CD14-positive monocyte (primary cell): ENCODE measurements at regions not wholly inside any gene's neighbourhood (a gene's known extent, or its start where the extent isn't known, plus 50 kb on each side); places are given as distances from the start of the nearest gene placed in this dataset.

Experiments
- DNase-seq, 3 donors: peaks; one replicate each; pipeline ENCODE4 v3.0.0-alpha.2; 2011 to 2022
- H2AFZ ChIP-seq: 2 replicates; pipeline ENCODE4 v1.6.0; 2012; ENCODE audit warnings: mild to moderate bottlenecking, low read depth, low read length, inconsistent platforms; ENCODE audit not compliant: insufficient read depth, poor library complexity, severe bottlenecking
- H3K27ac ChIP-seq, 2 donors: 1 replicate in 1 of 2; 2 replicates in 1 of 2; pipeline ENCODE4 v1.5.1; 2012 to 2013; ENCODE audit warnings: low read length in 2 of 2, control low read depth in 1 of 2, inconsistent platforms in 1 of 2, low read depth in 1 of 2, mild to moderate bottlenecking in 1 of 2
- H3K27me3 ChIP-seq, 2 donors: one replicate each; pipeline versions ENCODE4 v1.6.0 to v1.6.1; 2011 to 2013; ENCODE audit warnings: low read length in 2 of 2; ENCODE audit not compliant: control insufficient read depth in 2 of 2, insufficient read depth in 2 of 2
- H3K36me3 ChIP-seq, 2 donors: replicated peaks in 1 of 2; 1 replicate in 1 of 2; 2 replicates in 1 of 2; pipeline versions ENCODE4 v1.5.1 to v1.6.1; 2012 to 2013; ENCODE audit warnings: low read length in 2 of 2, control low read depth in 1 of 2, inconsistent platforms in 1 of 2, mild to moderate bottlenecking in 1 of 2; ENCODE audit not compliant: insufficient read depth in 2 of 2, control insufficient read depth in 1 of 2
- H3K4me1 ChIP-seq, 2 donors: 1 replicate in 1 of 2; 2 replicates in 1 of 2; pipeline versions ENCODE4 v1.5.1 to v1.6.1; 2012 to 2013; ENCODE audit warnings: low read length in 2 of 2, control low read depth in 1 of 2, inconsistent platforms in 1 of 2, mild to moderate bottlenecking in 1 of 2, moderate library complexity in 1 of 2; ENCODE audit not compliant: insufficient read depth in 2 of 2, control insufficient read depth in 1 of 2
- H3K4me2 ChIP-seq: replicated peaks from 2 replicates; pipeline ENCODE3; 2012; ENCODE audit warnings: low read length, moderate library complexity, mild to moderate bottlenecking; ENCODE audit not compliant: poor library complexity, severe bottlenecking; ENCODE audit errors: extremely low read depth
- H3K4me3 ChIP-seq, 3 experiments: fragments of 200-600 bp in 1 of 3; sonication (generic) in 1 of 3; replicated peaks in 1 of 3; 1 replicate in 2 of 3; 2 replicates in 1 of 3; pipeline ENCODE4 v1.5.1; 2011 to 2013; ENCODE audit warnings: low read length in 3 of 3, mild to moderate bottlenecking in 3 of 3, control low read depth in 2 of 3, low read depth in 2 of 3, inconsistent platforms in 1 of 3, moderate library complexity in 1 of 3
- H3K79me2 ChIP-seq: 2 replicates; pipeline ENCODE4 v1.6.0; 2012; ENCODE audit warnings: mild to moderate bottlenecking, control low read depth, inconsistent platforms, low read length, moderate library complexity; ENCODE audit not compliant: insufficient read depth
- H3K9ac ChIP-seq: 2 replicates; pipeline ENCODE4 v1.6.0; 2017; ENCODE audit warnings: low read length, mild to moderate bottlenecking; ENCODE audit not compliant: insufficient read depth, poor library complexity, severe bottlenecking
- H3K9me3 ChIP-seq, 2 donors: replicated peaks in 1 of 2; 1 replicate in 1 of 2; 2 replicates in 1 of 2; pipeline versions ENCODE4 v1.5.1 to v1.6.1; 2012 to 2013; ENCODE audit warnings: low read length in 2 of 2, control low read depth in 1 of 2; ENCODE audit not compliant: control insufficient read depth in 1 of 2, insufficient read depth in 1 of 2
- H4K20me1 ChIP-seq: 2 replicates; pipeline ENCODE4 v1.6.0; 2012; ENCODE audit warnings: mild to moderate bottlenecking, low read length, control low read depth, moderate library complexity; ENCODE audit not compliant: insufficient read depth
- H3K27ac Mint-ChIP-seq, 7 donors: one replicate each; pipeline ENCODE4 v1.8.0; 2020; ENCODE audit warnings: mild to moderate bottlenecking in 7 of 7, mixed read lengths in 7 of 7, moderate library complexity in 6 of 7, inconsistent platforms in 2 of 7
- H3K27me3 Mint-ChIP-seq, 3 donors: one replicate each; pipeline ENCODE4 v1.8.0; 2021 to 2022; ENCODE audit warnings: low read depth in 3 of 3, mild to moderate bottlenecking in 3 of 3, mixed read lengths in 3 of 3, moderate library complexity in 3 of 3, inconsistent platforms in 1 of 3
- H3K36me3 Mint-ChIP-seq, 2 donors: one replicate each; pipeline ENCODE4 v1.8.0; 2020; ENCODE audit warnings: mixed read lengths in 2 of 2, inconsistent platforms in 1 of 2, mild to moderate bottlenecking in 1 of 2
- H3K4me1 Mint-ChIP-seq: one replicate; pipeline ENCODE4 v1.8.0; 2020; ENCODE audit warnings: mild to moderate bottlenecking, mixed read lengths
- H3K4me3 Mint-ChIP-seq, 2 donors: one replicate each; pipeline ENCODE4 v1.8.0; 2020; ENCODE audit warnings: mild to moderate bottlenecking in 2 of 2, mixed read lengths in 2 of 2, moderate library complexity in 1 of 2
- H3K9me3 Mint-ChIP-seq, 7 donors: one replicate each; pipeline ENCODE4 v1.8.0; 2020 to 2022; ENCODE audit warnings: mixed read lengths in 7 of 7, mild to moderate bottlenecking in 6 of 7, moderate library complexity in 6 of 7, inconsistent platforms in 2 of 7
- CTCF ChIP-seq: fragments of 200-600 bp; IDR thresholded peaks from one replicate; pipeline ENCODE4 v1.8.0; 2022; ENCODE audit warnings: antibody characterized with exemption, mild to moderate bottlenecking
- WGBS: methylation state at CpG from one replicate; pipeline ENCODE4 v1.1.5; 2013; ENCODE audit warnings: missing lambda C conversion rate; ENCODE audit not compliant: insufficient coverage; 5-methylcytosine and 5-hydroxymethylcytosine counted together
- intact Hi-C, 2 donors: fragments of 100-400 bp; cut with micrococcal nuclease; formaldehyde crosslinking; loops; one replicate each; pipeline versions ENCODE4 v1.15.0 to v1.15.1; 2023

- Mint-ChIP-seq H3K27ac (no peak overlapping the region), H3K4me1 (no peaks in the 10 kb centered on the region), H3K27me3 (peaks cover 0 to 2% (median 0%) of the 10 kb centered on the region in 3 donors), H3K9me3 (peaks cover 0 to 10% (median 4%) of the 10 kb centered on the region in 7 donors), H3K4me3 (no peak overlapping the region), H3K36me3 (no peaks in the 10 kb centered on the region)
- Histone ChIP-seq H3K36me3 (no peaks in the 10 kb centered on the region), H3K4me1 (no peaks in the 10 kb centered on the region), H3K9me3 (peaks cover 6 to 8% of the 10 kb centered on the region in 2 donors), H3K27me3 (no peaks in the 10 kb centered on the region), H3K4me3 (no peak overlapping the region), H3K79me2 (no peaks in the 10 kb centered on the region), H3K4me2 (no peak overlapping the region), H2AFZ (no peak overlapping the region), H4K20me1 (no peaks in the 10 kb centered on the region), H3K9ac (no peak overlapping the region), H3K27ac (no peak overlapping the region)
- no peak for DNase-seq
- 62% methylated on average over 3 of the region's 3 CpGs for WGBS
- intact Hi-C loops: no loop called here
- no peak for TF ChIP-seq CTCF
Observed at GRCh38 chr21:17334484-17334883, 178.4 kb upstream of the CXADR start.

- no peak overlapping the region for H3K9ac ChIP-seq
- intact Hi-C loops: no loop called here
Observed at GRCh38 chr21:17340081-17340480, 172.8 kb upstream of the CXADR start.

More at GRCh38 chr21:17340081-17340480, 172.8 kb upstream of the CXADR start:
- H3K9me3 ChIP-seq: peaks cover 19 to 22% of the 10 kb centered on the region in 2 donors
- no peak for DNase-seq
- Mint-ChIP-seq H3K4me1 (no peaks in the 10 kb centered on the region), H3K36me3 (no peaks in the 10 kb centered on the region), H3K9me3 (peaks cover 3 to 16% (median 9%) of the 10 kb centered on the region in 7 donors), H3K4me3 (no peak overlapping the region), H3K27ac (no peak overlapping the region), H3K27me3 (peaks cover 0 to 2% (median 0%) of the 10 kb centered on the region in 3 donors)
- H3K4me2 ChIP-seq: no peak overlapping the region
- no peaks in the 10 kb centered on the region for H4K20me1 ChIP-seq
- no peaks in the 10 kb centered on the region for H3K4me1 ChIP-seq
- TF ChIP-seq CTCF: no peak
- no peak overlapping the region for H3K27ac ChIP-seq
- no peak overlapping the region for H3K4me3 ChIP-seq
- H3K36me3 ChIP-seq: no peaks in the 10 kb centered on the region
- no CpG with 5 or more reads among the region's 3 CpGs for WGBS
- no peaks in the 10 kb centered on the region for H3K79me2 ChIP-seq
- H2AFZ ChIP-seq: no peak overlapping the region
- no peaks in the 10 kb centered on the region for H3K27me3 ChIP-seq
